ENCODE measurements at regions not wholly inside any gene's neighbourhood (a gene's known extent, or its start where the extent isn't known, plus 50 kb on each side); places are given as distances from the start of the nearest gene placed in this dataset.

DNA sequence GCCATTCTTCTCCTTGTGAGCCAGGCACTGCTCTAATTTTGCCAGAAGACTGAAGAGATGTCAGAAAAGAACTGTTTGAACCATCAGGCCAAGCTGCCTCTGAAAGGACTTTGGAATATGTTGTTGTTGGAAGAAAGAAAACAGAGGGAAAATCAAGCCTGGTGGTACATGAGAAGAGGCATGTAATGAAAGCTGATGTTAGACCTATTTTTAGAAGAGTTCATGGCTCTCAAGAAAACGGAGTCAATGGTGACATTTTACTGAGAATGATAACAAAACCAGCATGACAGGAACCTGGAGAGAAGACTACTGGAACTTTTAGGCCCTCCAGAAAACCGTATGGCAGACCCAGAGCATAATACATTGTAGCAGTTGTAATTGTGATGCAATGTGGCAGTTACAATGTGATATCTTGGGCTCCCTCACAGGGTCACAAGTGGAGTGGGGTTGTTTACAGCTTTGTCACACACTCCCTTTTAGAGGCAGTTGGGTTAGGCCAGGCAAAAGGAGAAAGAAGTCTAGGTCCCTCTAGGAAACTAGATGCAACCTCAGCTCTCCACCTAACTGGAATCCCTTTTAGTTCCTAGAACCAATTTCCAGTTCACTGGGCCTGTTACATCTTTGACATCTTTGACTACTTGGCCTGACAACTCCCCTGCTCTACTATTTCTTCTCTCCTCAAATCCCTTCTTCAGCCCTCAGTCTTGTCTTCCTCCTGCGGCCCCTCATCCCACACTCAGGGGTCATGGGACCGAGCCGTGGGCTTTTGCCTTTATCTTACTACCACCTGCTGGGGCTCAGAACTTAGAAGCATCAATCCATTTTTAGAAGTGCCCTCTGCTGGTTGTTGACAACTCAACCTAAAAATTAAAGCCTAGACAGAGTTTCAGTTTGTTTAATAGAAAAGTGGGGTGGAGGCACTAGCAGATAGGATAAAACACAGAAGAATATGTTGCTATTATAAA, 61.2 kb upstream of the JAK2 start:
- TF ChIP-seq CTCF (IDR thresholded peaks at IDR 0.05 in 2 of 3, conservative IDR thresholded peaks at IDR 0.05 in 1 of 3; ENCODE audit: borderline replicate concordance in 1 of 3, insufficient read depth in 1 of 3, low read depth in 2 of 3, low read length in 2 of 3) (peak; percentile 37 to 93 (median 53); a peak in 5 of 6 replicates), RAD21 (IDR thresholded peaks at IDR 0.05; ENCODE audit: low read depth) (peak; percentile 64), SP1 (IDR thresholded peaks at IDR 0.05; ENCODE audit: low read depth) (no peak)
- intact Hi-C loops (cut with micrococcal nuclease): loop anchor here (1.0 kb wide), 1 partner anchor 162 kb away; no protein-coding TSS in a partner anchor
- ChIA-PET POLR2A (no interaction called here), RAD21 (ENCODE audit: low non-redundant PET in 1 of 2, low total read pairs in 2 of 2, uncharacterized antibody in 2 of 2, unreplicated experiment in 2 of 2) (no interaction called here), CTCF (no interaction called here)
- BruUV-seq (replicated peaks): no TSS peak
- no peak overlapping the region for H3K27ac ChIP-seq (ENCODE audit: low read depth, low read length)
- H3K4me2 ChIP-seq (ENCODE audit: low read length): no peak overlapping the region
- H3K4me1 ChIP-seq (ENCODE audit: control insufficient read depth in 1 of 2, insufficient read depth in 2 of 2, low read length in 2 of 2): no peaks in the 10 kb centered on the region
- no peaks in the 10 kb centered on the region for H3K79me2 ChIP-seq (ENCODE audit: insufficient read depth, low read length)
- no peak overlapping the region for H3K4me3 ChIP-seq (replicated peaks in 1 of 2; ENCODE audit: low read depth in 1 of 2, low read length in 2 of 2)
- H3K9me3 ChIP-seq (ENCODE audit: control insufficient read depth in 1 of 2, insufficient read depth in 1 of 2, low read depth in 1 of 2, low read length in 2 of 2): no peaks in the 10 kb centered on the region
- no peaks in the 10 kb centered on the region for H3K27me3 ChIP-seq (ENCODE audit: insufficient read depth, low read length)
- peak; percentile 50; the same call in 1 of the 2 replicates for ATAC-seq
- no peak for DNase-seq (ENCODE audit: low read depth, low spot score)
- H3K36me3 ChIP-seq (ENCODE audit: control insufficient read depth in 1 of 2, insufficient read depth in 2 of 2, low read length in 2 of 2): no peaks in the 10 kb centered on the region
- no peaks in the 10 kb centered on the region for H3K9me2 ChIP-seq (ENCODE audit: insufficient read depth)
- no peaks in the 10 kb centered on the region for H4K20me1 ChIP-seq (ENCODE audit: insufficient read depth)
- H3K9ac ChIP-seq (ENCODE audit: low read length): no peak overlapping the region
- no peak overlapping the region for H2AFZ ChIP-seq (ENCODE audit: low read depth, low read length, poor library complexity, severe bottlenecking)

- H3K9me3 ChIP-seq (ENCODE audit: control insufficient read depth in 1 of 2, insufficient read depth in 1 of 2, low read depth in 1 of 2, low read length in 2 of 2): no peaks in the 10 kb centered on the region
- H3K4me1 ChIP-seq (ENCODE audit: control insufficient read depth in 1 of 2, insufficient read depth in 2 of 2, low read length in 2 of 2): no peaks in the 10 kb centered on the region
- no TSS peak for BruUV-seq (replicated peaks)
- ChIA-PET RAD21 (ENCODE audit: low non-redundant PET in 1 of 2, low total read pairs in 2 of 2, uncharacterized antibody in 2 of 2, unreplicated experiment in 2 of 2) (no interaction called here), POLR2A (no interaction called here), CTCF (no interaction called here)
- no peak for DNase-seq (ENCODE audit: low read depth, low spot score)
- H3K27ac ChIP-seq (ENCODE audit: low read depth, low read length): no peak overlapping the region
- H3K4me3 ChIP-seq (replicated peaks in 1 of 2; ENCODE audit: low read depth in 1 of 2, low read length in 2 of 2): no peak overlapping the region
- no peaks in the 10 kb centered on the region for H4K20me1 ChIP-seq (ENCODE audit: insufficient read depth)
- no peaks in the 10 kb centered on the region for H3K27me3 ChIP-seq (ENCODE audit: insufficient read depth, low read length)
- H2AFZ ChIP-seq (ENCODE audit: low read depth, low read length, poor library complexity, severe bottlenecking): no peak overlapping the region
- H3K4me2 ChIP-seq (ENCODE audit: low read length): no peak overlapping the region
- no peak overlapping the region for H3K9ac ChIP-seq (ENCODE audit: low read length)
- H3K9me2 ChIP-seq (ENCODE audit: insufficient read depth): no peaks in the 10 kb centered on the region
- no peak for ATAC-seq
- no peaks in the 10 kb centered on the region for H3K36me3 ChIP-seq (ENCODE audit: control insufficient read depth in 1 of 2, insufficient read depth in 2 of 2, low read length in 2 of 2)
- intact Hi-C loops (cut with micrococcal nuclease): no loop called here
- H3K79me2 ChIP-seq (ENCODE audit: insufficient read depth, low read length): no peaks in the 10 kb centered on the region
- no peak for TF ChIP-seq ATF3 (IDR thresholded peaks at IDR 0.05)
- TF ChIP-seq FOSL1 (IDR thresholded peaks at IDR 0.05; ENCODE audit: low read depth): no peak
- TF ChIP-seq CEBPB (IDR thresholded peaks at IDR 0.05; ENCODE audit: low read depth): no peak
- TF ChIP-seq ZNF274 (IDR thresholded peaks at IDR 0.05; ENCODE audit: low read depth, low read length): no peak
- TF ChIP-seq SIN3A (IDR thresholded peaks at IDR 0.05; ENCODE audit: low read depth): no peak
- TF ChIP-seq EZH2 (IDR thresholded peaks at IDR 0.05): no peak
- no peak for TF ChIP-seq EZH2phosphoT487 (IDR thresholded peaks at IDR 0.05; ENCODE audit: borderline replicate concordance)
- no peak for TF ChIP-seq ZBTB33 (IDR thresholded peaks at IDR 0.05; ENCODE audit: extremely low read depth, insufficient replicate concordance, low read length)
- TF ChIP-seq ELF1 (IDR thresholded peaks at IDR 0.05; ENCODE audit: borderline replicate concordance, low read depth): no peak
Measured at GRCh38 chr9:4926239-4926638, 58.8 kb upstream of the JAK2 start.
